Heart left ventricle (tissue), 16 donors: ENCODE measurements at regions not wholly inside any gene's neighbourhood (a gene's known extent, or its start where the extent isn't known, plus 50 kb on each side); places are given as distances from the start of the nearest gene placed in this dataset.

ENCODE experiments used
- ATAC-seq, 4 donors: fragments of 200-7000 bp; cut with Tn5 transposase; one replicate each; pipeline ENCODE4 v1.9.1; 2020 to 2022; ENCODE audit warnings: moderate library complexity in 4 of 4, mild to moderate bottlenecking in 3 of 4, moderate number of reproducible peaks in 1 of 4
- DNase-seq, 5 donors: peaks; one replicate each; pipeline ENCODE4 v3.0.0-alpha.2; 2020
- H3K27ac ChIP-seq, 12 donors: fragments of 200-600 bp; sonication (generic) in 4 of 12; one replicate each; pipeline versions ENCODE4 v1.5.0 to v1.8.0; 2016 to 2022; ENCODE audit warnings: mild to moderate bottlenecking in 2 of 12
- H3K27me3 ChIP-seq, 9 donors: fragments of 200-600 bp; sonication (generic) in 2 of 9; one replicate each; pipeline versions ENCODE4 v1.5.1 to v1.8.0; 2016 to 2022; ENCODE audit warnings: mild to moderate bottlenecking in 3 of 9
- H3K36me3 ChIP-seq, 9 donors: fragments of 200-600 bp; sonication (generic) in 2 of 9; one replicate each; pipeline versions ENCODE4 v1.5.0 to v1.8.0; 2018 to 2022; ENCODE audit warnings: mild to moderate bottlenecking in 2 of 9
- H3K4me1 ChIP-seq, 12 donors: fragments of 200-600 bp; sonication (generic) in 4 of 12; one replicate each; pipeline versions ENCODE4 v1.5.0 to v1.8.0; 2016 to 2022; ENCODE audit warnings: mild to moderate bottlenecking in 3 of 12
- H3K4me3 ChIP-seq, 12 donors: fragments of 200-600 bp; sonication (generic) in 4 of 12; one replicate each; pipeline versions ENCODE4 v1.5.0 to v1.8.0; 2017 to 2022; ENCODE audit warnings: mild to moderate bottlenecking in 9 of 12, moderate library complexity in 4 of 12
- H3K9me3 ChIP-seq, 12 donors: fragments of 200-600 bp; sonication (generic) in 4 of 12; one replicate each; pipeline versions ENCODE4 v1.5.0 to v1.8.0; 2016 to 2022; ENCODE audit warnings: mild to moderate bottlenecking in 1 of 12
- POLR2A ChIP-seq, 2 donors: fragments of 450-650 bp; IDR thresholded peaks; one replicate each; pipeline ENCODE4 v1.6.1; 2017; ENCODE audit warnings: antibody characterized with exemption in 2 of 2, mild to moderate bottlenecking in 2 of 2, moderate library complexity in 2 of 2
- WGBS, 4 donors: extraction: QIAGEN DNeasy Blood & Tissue Kit in 2 of 4; methylation state at CpG; one replicate each; pipeline versions ENCODE4 v1.1.5 to v1.1.7; 2013 to 2018; 5-methylcytosine and 5-hydroxymethylcytosine counted together
- intact Hi-C, 10 donors: fragments of 100-400 bp; cut with DNase I; formaldehyde crosslinking; loops; one replicate each; pipeline versions ENCODE4 v1.11.1 to v1.14.2; 2022
- TF ChIP-seq, protein P1 (sequence below), 12 donors: fragments of 200-600 bp; sonication (generic) in 4 of 12; IDR thresholded peaks; one replicate each; pipeline versions ENCODE4 v1.5.0 to v1.8.0; 2018 to 2022; ENCODE audit warnings: antibody characterized with exemption in 12 of 12, mild to moderate bottlenecking in 5 of 12
- donor health status: ischemic (EF 13 %, LVEDD 7.1; RV severe dilation, severe dysfunction).
- donor health status: healthy with polysubstance abuse.
- donor health status: DM: no; HTN: yes; CAD: no.
- donor health status: DM: no; HTN: no; CAD: no.
- donor health status: ischemic (EF 25% LVEDD 6.9; RV normal size, moderate dysfunction).
- donor health status: ischemic (EF 25% LVEDD 5.7; RV mildly dilated, moderate dysfunction).
- donor health status: healthy.
- donor health status: DM: yes; HTN: yes; CAD: no.
- donor health status: ischemic (EF 35%, LVEDD 5.7; RV mildly dilated, moderate dysfunction).
- donor health status: nonischemic (EF 11% LVEDD 7.7; RV severe dilation, severe dysfunction).
- donor health status: DM: yes; HTN: yes; CAD: no.
- donor health status: PGD.
- donor health status: ischemic (EF 29% LVEDD 5.4; RV normal size, mild dysfunction).
- donor health status: nonischemic (EF 23%, LVEDD 6.1; RV moderate dilation, normal function).

DNA sequence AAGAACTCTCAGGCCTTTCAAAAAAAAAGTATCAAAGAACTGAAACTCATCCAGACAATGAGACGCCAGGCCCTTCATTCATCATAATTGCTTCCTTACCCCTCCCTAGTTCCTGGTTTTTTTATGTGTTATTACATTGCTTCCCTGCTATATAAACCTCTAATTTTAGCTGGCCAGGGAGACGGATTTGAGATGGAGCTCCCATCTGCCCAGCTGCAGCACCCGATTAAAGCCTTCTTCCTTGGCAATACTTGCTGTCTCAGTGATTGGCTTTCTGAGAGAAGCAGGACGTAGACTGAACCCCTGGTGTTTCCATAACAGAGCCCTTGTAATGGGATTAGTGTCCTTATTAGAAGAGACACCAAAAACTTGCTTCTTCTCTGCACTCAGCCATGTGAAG, 62.4 kb downstream of the BARX1 start:
- Histone ChIP-seq H3K4me3 (no peak overlapping the region), H3K4me1 (no peaks in the 10 kb centered on the region), H3K27ac (no peak overlapping the region), H3K27me3 (no peaks in the 10 kb centered on the region), H3K36me3 (no peaks in the 10 kb centered on the region), H3K9me3 (peaks cover 0 to 14% (median 2%) of the 10 kb centered on the region in 12 donors)
- TF ChIP-seq, protein P1, sequence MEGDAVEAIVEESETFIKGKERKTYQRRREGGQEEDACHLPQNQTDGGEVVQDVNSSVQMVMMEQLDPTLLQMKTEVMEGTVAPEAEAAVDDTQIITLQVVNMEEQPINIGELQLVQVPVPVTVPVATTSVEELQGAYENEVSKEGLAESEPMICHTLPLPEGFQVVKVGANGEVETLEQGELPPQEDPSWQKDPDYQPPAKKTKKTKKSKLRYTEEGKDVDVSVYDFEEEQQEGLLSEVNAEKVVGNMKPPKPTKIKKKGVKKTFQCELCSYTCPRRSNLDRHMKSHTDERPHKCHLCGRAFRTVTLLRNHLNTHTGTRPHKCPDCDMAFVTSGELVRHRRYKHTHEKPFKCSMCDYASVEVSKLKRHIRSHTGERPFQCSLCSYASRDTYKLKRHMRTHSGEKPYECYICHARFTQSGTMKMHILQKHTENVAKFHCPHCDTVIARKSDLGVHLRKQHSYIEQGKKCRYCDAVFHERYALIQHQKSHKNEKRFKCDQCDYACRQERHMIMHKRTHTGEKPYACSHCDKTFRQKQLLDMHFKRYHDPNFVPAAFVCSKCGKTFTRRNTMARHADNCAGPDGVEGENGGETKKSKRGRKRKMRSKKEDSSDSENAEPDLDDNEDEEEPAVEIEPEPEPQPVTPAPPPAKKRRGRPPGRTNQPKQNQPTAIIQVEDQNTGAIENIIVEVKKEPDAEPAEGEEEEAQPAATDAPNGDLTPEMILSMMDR (IDR thresholded peaks at IDR 0.05), result no peak
- no peak for TF ChIP-seq POLR2A (IDR thresholded peaks at IDR 0.05)
- WGBS, 4 donors, result 75 to 81% (median 79%) methylated on average over 4 of the region's 4 CpGs
- ATAC-seq, result no peak
- intact Hi-C loops, result no loop called here
- no peak for DNase-seq

DNA sequence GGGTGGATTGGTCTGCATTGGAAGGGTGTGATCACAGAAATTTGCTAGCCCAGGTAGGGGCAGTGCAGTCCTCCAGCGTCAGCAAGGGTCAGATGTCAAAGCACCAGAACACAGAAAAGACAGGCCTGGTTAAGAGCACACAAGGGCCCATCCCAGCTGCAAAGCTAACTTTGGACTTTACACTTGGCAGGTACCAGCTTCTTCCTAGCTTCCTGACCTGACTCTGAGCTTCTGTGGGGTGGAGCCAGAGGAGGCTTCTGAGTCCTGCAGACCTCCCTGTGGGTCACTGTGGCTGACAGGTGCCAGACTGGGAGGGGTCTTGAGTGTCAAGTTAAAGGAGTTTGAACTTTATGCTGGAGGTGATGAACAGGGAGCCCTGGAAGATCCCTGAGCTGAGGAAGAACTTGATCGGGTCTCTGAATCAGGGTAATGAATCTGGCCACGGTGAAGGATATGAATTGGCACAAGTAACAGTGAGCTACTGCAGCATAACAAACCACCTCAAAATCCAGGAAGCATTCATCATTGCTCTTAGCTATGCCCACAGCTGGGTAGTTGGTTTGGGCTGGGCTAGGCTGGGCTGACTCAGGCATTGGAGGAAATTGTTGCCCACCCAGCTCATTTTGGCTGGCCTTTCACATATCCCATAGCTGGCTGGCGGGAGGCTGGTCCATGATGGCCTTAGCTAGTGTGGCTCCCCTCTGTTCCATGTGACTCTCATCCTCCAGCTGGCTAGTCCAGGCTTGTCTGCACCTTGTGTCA, 63.4 kb downstream of the BARX1 start:
- H3K36me3 ChIP-seq, result no peaks in the 10 kb centered on the region
- 73 to 87% (median 77%) methylated on average over 4 of the region's 4 CpGs for WGBS, 4 donors
- no peak for TF ChIP-seq POLR2A (IDR thresholded peaks at IDR 0.05)
- TF ChIP-seq, protein P1 (IDR thresholded peaks at IDR 0.05), result no peak
- H3K27ac ChIP-seq, result no peak overlapping the region
- no peak for DNase-seq
- no peak for ATAC-seq
- intact Hi-C loops, result no loop called here
- H3K4me1 ChIP-seq, result no peaks in the 10 kb centered on the region
- no peaks in the 10 kb centered on the region for H3K27me3 ChIP-seq
- H3K4me3 ChIP-seq, result no peak overlapping the region
- H3K9me3 ChIP-seq, result peaks cover 0 to 14% (median 2%) of the 10 kb centered on the region in 12 donors

DNA sequence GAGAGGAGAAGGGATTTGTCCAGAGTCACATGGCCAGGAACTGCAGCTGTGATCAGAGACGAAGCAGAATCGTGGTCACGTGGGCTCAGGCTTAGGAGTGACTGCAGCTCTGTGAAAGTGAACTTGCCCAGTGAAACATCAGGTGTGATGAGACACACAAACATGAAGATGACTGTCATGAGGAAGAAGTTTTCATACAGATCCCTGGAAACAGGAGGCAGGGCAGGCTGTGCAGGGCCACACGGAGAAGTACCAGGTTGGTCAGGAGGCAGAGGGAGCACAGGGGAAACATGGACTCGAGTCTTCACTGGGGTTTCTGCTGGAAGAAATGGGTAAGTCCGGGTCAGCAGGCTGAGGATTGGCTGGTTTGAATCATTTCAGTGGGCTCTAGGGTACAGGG, 64.1 kb downstream of the BARX1 start:
- DNase-seq (no peak), ATAC-seq (no peak)
- Histone ChIP-seq H3K36me3 (no peaks in the 10 kb centered on the region), H3K27ac (no peak overlapping the region), H3K27me3 (no peaks in the 10 kb centered on the region), H3K4me3 (no peak overlapping the region), H3K4me1 (no peaks in the 10 kb centered on the region), H3K9me3 (peaks cover 0 to 14% (median 2%) of the 10 kb centered on the region in 12 donors)
- 69 to 83% (median 82%) methylated on average over 6 of the region's 6 CpGs for WGBS, 4 donors
- intact Hi-C loops, result no loop called here
- TF ChIP-seq POLR2A (IDR thresholded peaks at IDR 0.05), result no peak
- TF ChIP-seq, protein P1 (IDR thresholded peaks at IDR 0.05), result no peak

DNA sequence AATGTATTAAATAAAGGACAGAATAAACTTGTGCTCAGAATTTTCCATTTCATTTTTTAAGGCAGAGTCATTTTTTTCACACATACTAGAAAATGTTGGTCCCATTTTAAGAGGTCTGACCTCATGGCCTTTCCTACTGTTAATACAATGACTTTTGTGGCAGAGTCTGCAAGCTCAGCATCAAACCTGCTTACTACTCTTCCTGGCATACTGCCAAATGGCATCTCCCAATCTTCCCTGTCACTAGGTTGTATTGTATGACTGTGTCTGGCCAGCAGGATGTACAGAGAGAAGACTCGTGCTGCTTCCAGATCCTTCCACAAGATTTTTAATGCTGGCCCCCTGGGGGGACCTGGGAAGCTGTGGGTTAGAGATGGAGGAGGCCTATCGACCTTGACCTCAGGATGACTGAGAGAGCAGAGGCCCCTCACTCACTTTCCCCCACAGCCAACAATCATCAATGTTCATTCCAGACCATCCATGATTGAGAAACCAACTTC, 64.7 kb downstream of the BARX1 start:
- no peaks in the 10 kb centered on the region for H3K27me3 ChIP-seq
- DNase-seq, result no peak
- intact Hi-C loops, result no loop called here

More for the DNA sequence above, 64.7 kb downstream of the BARX1 start:
- no peak for ATAC-seq
- Histone ChIP-seq H3K36me3 (no peaks in the 10 kb centered on the region), H3K4me3 (no peak overlapping the region), H3K9me3 (peaks cover 0 to 14% (median 2%) of the 10 kb centered on the region in 12 donors), H3K4me1 (no peaks in the 10 kb centered on the region), H3K27ac (no peak overlapping the region)
- TF ChIP-seq POLR2A (IDR thresholded peaks at IDR 0.05), result no peak
- TF ChIP-seq, protein P1 (IDR thresholded peaks at IDR 0.05), result no peak
- WGBS, 4 donors, result 41 to 55% (median 45%) methylated on average over 2 of the region's 2 CpGs
